ENCODE measurements at regions not wholly inside any gene's neighbourhood (a gene's known extent, or its start where the extent isn't known, plus 50 kb on each side); places are given as distances from the start of the nearest gene placed in this dataset.

DNA sequence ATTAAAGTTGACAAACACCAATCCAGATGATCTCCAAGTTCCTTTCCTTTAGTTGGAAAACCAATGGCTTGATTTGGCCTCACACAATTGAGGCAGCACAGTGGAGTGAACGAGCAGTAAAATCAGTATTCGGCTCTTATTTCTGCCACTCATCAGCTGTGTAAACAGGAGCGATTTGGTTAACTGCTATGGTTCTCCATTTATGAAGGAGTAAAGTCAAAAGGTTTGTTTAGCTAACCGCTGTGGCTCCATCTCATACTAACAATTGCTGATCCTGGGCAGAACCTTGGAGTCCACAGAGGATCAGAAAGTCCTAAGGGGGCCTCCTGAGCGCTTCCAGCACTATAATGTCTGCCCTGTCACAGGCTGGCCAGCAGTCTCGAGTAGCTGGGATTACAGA is 54.5 kb upstream of the EXOC1L start:
- Histone ChIP-seq H3K27ac (ENCODE audit: low read length) (no peak overlapping the region), H3K4me2 (ENCODE audit: low read length) (no peak overlapping the region), H3F3A (ENCODE audit: insufficient read depth, low read length, poor library complexity, severe bottlenecking) (no peaks in the 10 kb centered on the region), H3K4me3 (ENCODE audit: low read length) (no peak overlapping the region), H3K9me2 (ENCODE audit: insufficient read depth, low read length) (no peaks in the 10 kb centered on the region), H3K79me2 (replicated peaks; ENCODE audit: insufficient read depth, low read length) (no peaks in the 10 kb centered on the region), H3K36me3 (ENCODE audit: insufficient read depth, low read length) (no peaks in the 10 kb centered on the region), H2AFZ (ENCODE audit: low read depth, low read length) (no peak overlapping the region), H3K9ac (ENCODE audit: low read length) (no peak overlapping the region), H3K27me3 (ENCODE audit: insufficient read depth, low read depth, low read length) (no peaks in the 10 kb centered on the region), H3K9me3 (ENCODE audit: low read length) (no peaks in the 10 kb centered on the region), H4K20me1 (ENCODE audit: insufficient read depth) (no peaks in the 10 kb centered on the region)
- no peak for TF ChIP-seq MXI1 (conservative IDR thresholded peaks at IDR 0.05; ENCODE audit: poor library complexity, severe bottlenecking)
- TF ChIP-seq EP300 (conservative IDR thresholded peaks at IDR 0.05; ENCODE audit: poor library complexity, severe bottlenecking) = no peak
- no peak for TF ChIP-seq POLR2AphosphoS5 (IDR thresholded peaks at IDR 0.05)
- no peak for TF ChIP-seq SMC3 (conservative IDR thresholded peaks at IDR 0.05; ENCODE audit: poor library complexity)
- no peak for TF ChIP-seq RAD21 (conservative IDR thresholded peaks at IDR 0.05)
- no peak for TF ChIP-seq TAF1 (IDR thresholded peaks at IDR 0.05; ENCODE audit: low read depth)
- TF ChIP-seq, protein P1, sequence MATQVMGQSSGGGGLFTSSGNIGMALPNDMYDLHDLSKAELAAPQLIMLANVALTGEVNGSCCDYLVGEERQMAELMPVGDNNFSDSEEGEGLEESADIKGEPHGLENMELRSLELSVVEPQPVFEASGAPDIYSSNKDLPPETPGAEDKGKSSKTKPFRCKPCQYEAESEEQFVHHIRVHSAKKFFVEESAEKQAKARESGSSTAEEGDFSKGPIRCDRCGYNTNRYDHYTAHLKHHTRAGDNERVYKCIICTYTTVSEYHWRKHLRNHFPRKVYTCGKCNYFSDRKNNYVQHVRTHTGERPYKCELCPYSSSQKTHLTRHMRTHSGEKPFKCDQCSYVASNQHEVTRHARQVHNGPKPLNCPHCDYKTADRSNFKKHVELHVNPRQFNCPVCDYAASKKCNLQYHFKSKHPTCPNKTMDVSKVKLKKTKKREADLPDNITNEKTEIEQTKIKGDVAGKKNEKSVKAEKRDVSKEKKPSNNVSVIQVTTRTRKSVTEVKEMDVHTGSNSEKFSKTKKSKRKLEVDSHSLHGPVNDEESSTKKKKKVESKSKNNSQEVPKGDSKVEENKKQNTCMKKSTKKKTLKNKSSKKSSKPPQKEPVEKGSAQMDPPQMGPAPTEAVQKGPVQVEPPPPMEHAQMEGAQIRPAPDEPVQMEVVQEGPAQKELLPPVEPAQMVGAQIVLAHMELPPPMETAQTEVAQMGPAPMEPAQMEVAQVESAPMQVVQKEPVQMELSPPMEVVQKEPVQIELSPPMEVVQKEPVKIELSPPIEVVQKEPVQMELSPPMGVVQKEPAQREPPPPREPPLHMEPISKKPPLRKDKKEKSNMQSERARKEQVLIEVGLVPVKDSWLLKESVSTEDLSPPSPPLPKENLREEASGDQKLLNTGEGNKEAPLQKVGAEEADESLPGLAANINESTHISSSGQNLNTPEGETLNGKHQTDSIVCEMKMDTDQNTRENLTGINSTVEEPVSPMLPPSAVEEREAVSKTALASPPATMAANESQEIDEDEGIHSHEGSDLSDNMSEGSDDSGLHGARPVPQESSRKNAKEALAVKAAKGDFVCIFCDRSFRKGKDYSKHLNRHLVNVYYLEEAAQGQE (IDR thresholded peaks at IDR 0.05; ENCODE audit: borderline replicate concordance) = no peak
- TF ChIP-seq, protein P2, sequence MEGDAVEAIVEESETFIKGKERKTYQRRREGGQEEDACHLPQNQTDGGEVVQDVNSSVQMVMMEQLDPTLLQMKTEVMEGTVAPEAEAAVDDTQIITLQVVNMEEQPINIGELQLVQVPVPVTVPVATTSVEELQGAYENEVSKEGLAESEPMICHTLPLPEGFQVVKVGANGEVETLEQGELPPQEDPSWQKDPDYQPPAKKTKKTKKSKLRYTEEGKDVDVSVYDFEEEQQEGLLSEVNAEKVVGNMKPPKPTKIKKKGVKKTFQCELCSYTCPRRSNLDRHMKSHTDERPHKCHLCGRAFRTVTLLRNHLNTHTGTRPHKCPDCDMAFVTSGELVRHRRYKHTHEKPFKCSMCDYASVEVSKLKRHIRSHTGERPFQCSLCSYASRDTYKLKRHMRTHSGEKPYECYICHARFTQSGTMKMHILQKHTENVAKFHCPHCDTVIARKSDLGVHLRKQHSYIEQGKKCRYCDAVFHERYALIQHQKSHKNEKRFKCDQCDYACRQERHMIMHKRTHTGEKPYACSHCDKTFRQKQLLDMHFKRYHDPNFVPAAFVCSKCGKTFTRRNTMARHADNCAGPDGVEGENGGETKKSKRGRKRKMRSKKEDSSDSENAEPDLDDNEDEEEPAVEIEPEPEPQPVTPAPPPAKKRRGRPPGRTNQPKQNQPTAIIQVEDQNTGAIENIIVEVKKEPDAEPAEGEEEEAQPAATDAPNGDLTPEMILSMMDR (IDR thresholded peaks at IDR 0.05; ENCODE audit: poor library complexity, severe bottlenecking) = no peak
- no peak for TF ChIP-seq EZH2 (IDR thresholded peaks at IDR 0.05; ENCODE audit: borderline replicate concordance, insufficient read depth, low read length, poor library complexity, severe bottlenecking)

DNA sequence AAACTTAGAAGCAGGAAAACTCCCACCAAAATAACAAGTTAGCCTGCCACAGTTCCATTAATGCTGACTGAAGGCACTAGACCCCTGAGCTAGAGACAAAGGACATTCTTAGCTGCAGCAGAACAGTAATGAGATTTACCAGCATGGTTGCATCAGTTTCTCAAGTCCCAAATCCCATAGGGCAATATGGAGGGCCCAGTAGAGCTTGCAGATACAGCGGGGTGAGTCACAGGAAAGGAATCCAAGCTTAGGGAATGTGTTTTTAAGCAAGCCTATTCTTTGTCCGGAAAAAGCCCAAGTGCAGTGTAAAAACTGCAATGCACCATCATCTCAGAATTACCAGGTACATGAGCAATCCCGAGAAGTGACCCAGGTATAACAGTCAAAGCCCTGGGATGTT is 51.3 kb upstream of the EXOC1L start:
- H4K20me1 ChIP-seq (ENCODE audit: insufficient read depth) = no peaks in the 10 kb centered on the region
- no peak overlapping the region for H3K9ac ChIP-seq (ENCODE audit: low read length)
- no peaks in the 10 kb centered on the region for H3F3A ChIP-seq (ENCODE audit: insufficient read depth, low read length, poor library complexity, severe bottlenecking)
- no peak overlapping the region for H2AFZ ChIP-seq (ENCODE audit: low read depth, low read length)
- no peaks in the 10 kb centered on the region for H3K27me3 ChIP-seq (ENCODE audit: insufficient read depth, low read depth, low read length)
- H3K36me3 ChIP-seq (ENCODE audit: insufficient read depth, low read length) = no peaks in the 10 kb centered on the region
- H3K4me2 ChIP-seq (ENCODE audit: low read length) = no peak overlapping the region
- H3K9me2 ChIP-seq (ENCODE audit: insufficient read depth, low read length) = no peaks in the 10 kb centered on the region
- no peaks in the 10 kb centered on the region for H3K9me3 ChIP-seq (ENCODE audit: low read length)
- no peak overlapping the region for H3K4me3 ChIP-seq (ENCODE audit: low read length)
- H3K79me2 ChIP-seq (replicated peaks; ENCODE audit: insufficient read depth, low read length) = no peaks in the 10 kb centered on the region
- no peak overlapping the region for H3K27ac ChIP-seq (ENCODE audit: low read length)
- TF ChIP-seq, protein P1 (IDR thresholded peaks at IDR 0.05; ENCODE audit: borderline replicate concordance) = no peak
- TF ChIP-seq POLR2AphosphoS5 (IDR thresholded peaks at IDR 0.05) = no peak
- TF ChIP-seq MXI1 (conservative IDR thresholded peaks at IDR 0.05; ENCODE audit: poor library complexity, severe bottlenecking) = no peak
- TF ChIP-seq RAD21 (conservative IDR thresholded peaks at IDR 0.05) = no peak
- TF ChIP-seq EZH2 (IDR thresholded peaks at IDR 0.05; ENCODE audit: borderline replicate concordance, insufficient read depth, low read length, poor library complexity, severe bottlenecking) = no peak
- TF ChIP-seq, protein P2 (IDR thresholded peaks at IDR 0.05; ENCODE audit: poor library complexity, severe bottlenecking) = no peak
- no peak for TF ChIP-seq SMC3 (conservative IDR thresholded peaks at IDR 0.05; ENCODE audit: poor library complexity)

Measured in neural cell (in vitro differentiated cells).